ENCODE measurements at regions not wholly inside any gene's neighbourhood (a gene's known extent, or its start where the extent isn't known, plus 50 kb on each side); places are given as distances from the start of the nearest gene placed in this dataset.

DNA sequence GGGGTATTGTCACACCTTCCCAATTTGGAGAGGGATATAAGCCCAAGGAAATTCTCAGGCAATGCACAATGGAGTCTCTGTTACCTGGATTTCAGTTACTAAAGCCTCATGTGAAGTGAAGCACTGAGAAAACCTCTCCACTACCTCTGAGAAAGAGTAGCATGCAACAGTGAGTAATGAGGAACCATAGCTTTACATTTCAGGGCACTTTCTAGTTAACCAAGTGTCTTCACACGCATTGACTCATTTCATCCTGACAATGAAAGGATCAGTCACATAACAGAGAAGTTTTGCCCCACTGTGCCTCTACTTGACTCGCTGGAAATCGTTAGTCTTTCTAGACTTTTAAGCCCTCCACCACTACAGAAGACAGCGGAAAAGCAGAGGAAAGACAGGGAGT, 86.2 kb upstream of the ARID1B start:
- TF ChIP-seq GATA2 (IDR thresholded peaks at IDR 0.05; ENCODE audit: low read depth, low read length) (no peak), GATA3 (IDR thresholded peaks at IDR 0.05; ENCODE audit: low read depth, low read length) (no peak)
